Lower lobe of right lung (tissue), 2 donors: ENCODE measurements at regions not wholly inside any gene's neighbourhood (a gene's known extent, or its start where the extent isn't known, plus 50 kb on each side); places are given as distances from the start of the nearest gene placed in this dataset.

ENCODE experiments used
- ATAC-seq, 2 donors: fragments of 200-7000 bp; cut with Tn5 transposase; one replicate each; pipeline ENCODE4 v1.9.1; 2020 to 2022; ENCODE audit warnings: mild to moderate bottlenecking in 2 of 2, moderate library complexity in 2 of 2
- DNase-seq: peaks from one replicate; pipeline ENCODE4 v3.0.0-alpha.2; 2020
- H3K27ac ChIP-seq: fragments of 200-600 bp; one replicate; pipeline ENCODE4 v1.8.0; 2022
- H3K27me3 ChIP-seq: fragments of 200-600 bp; one replicate; pipeline ENCODE4 v1.8.0; 2022; ENCODE audit warnings: low read depth
- H3K36me3 ChIP-seq: fragments of 200-600 bp; one replicate; pipeline ENCODE4 v1.8.0; 2022; ENCODE audit warnings: mild to moderate bottlenecking
- H3K4me1 ChIP-seq: fragments of 200-600 bp; one replicate; pipeline ENCODE4 v1.8.0; 2022
- H3K4me3 ChIP-seq: fragments of 200-600 bp; one replicate; pipeline ENCODE4 v1.8.0; 2022; ENCODE audit warnings: mild to moderate bottlenecking
- H3K9me3 ChIP-seq: fragments of 200-600 bp; one replicate; pipeline ENCODE4 v1.8.0; 2022
- CTCF ChIP-seq: fragments of 200-600 bp; IDR thresholded peaks from one replicate; pipeline ENCODE4 v1.8.0; 2022; ENCODE audit warnings: antibody characterized with exemption, mild to moderate bottlenecking
- intact Hi-C: fragments of 100-400 bp; cut with DNase I; formaldehyde crosslinking; loops from one replicate; pipeline ENCODE4 v1.11.0; 2022
- donor health status: DM: no; HTN: yes; CAD: no; lungs with severe emphysema.

GRCh38 chr7:46162609-46163008 lies 241.5 kb upstream of the IGFBP3 start:
- intact Hi-C loops = no loop called here
- no peak for TF ChIP-seq CTCF
- Histone ChIP-seq H3K27me3 (no peaks in the 10 kb centered on the region), H3K4me1 (no peaks in the 10 kb centered on the region), H3K9me3 (no peaks in the 10 kb centered on the region), H3K4me3 (no peak overlapping the region), H3K36me3 (no peaks in the 10 kb centered on the region), H3K27ac (no peak overlapping the region)
- DNase-seq (no peak), ATAC-seq (peak; percentile 36 to 68)

DNA sequence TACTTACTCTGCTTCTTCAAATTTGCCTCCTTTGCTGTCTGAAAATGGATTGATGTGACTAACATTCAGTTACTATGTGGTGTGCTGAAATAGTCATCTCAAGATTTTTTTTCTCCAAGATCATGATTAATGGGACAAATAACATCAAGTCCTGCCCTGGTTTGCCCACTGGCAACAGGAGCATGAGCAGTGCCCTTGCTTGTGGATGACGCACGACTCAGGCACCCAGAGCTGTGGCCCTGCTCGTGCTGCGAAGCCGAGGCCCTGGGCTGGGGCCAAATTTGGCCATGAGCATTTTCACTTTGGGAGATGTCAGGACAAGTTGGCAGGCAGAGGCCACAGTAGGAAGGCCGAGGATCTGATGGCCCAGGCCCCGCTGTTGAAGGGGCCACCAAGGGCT lies 239.8 kb upstream of the IGFBP3 start:
- DNase-seq = no peak
- ATAC-seq = no peak
- Histone ChIP-seq H3K27ac (no peak overlapping the region), H3K4me1 (no peaks in the 10 kb centered on the region), H3K4me3 (no peak overlapping the region), H3K9me3 (no peaks in the 10 kb centered on the region), H3K27me3 (no peaks in the 10 kb centered on the region), H3K36me3 (no peaks in the 10 kb centered on the region)
- TF ChIP-seq CTCF = no peak
- intact Hi-C loops = no loop called here

- no peaks in the 10 kb centered on the region for H3K4me1 ChIP-seq
- intact Hi-C loops = no loop called here
- no peak overlapping the region for H3K4me3 ChIP-seq
- ATAC-seq = no peak
- no peak for TF ChIP-seq CTCF
- H3K27ac ChIP-seq = no peak overlapping the region
- no peaks in the 10 kb centered on the region for H3K9me3 ChIP-seq
- H3K36me3 ChIP-seq = no peaks in the 10 kb centered on the region
- no peak for DNase-seq
- no peaks in the 10 kb centered on the region for H3K27me3 ChIP-seq
Measured at GRCh38 chr7:46157931-46158330, 236.9 kb upstream of the IGFBP3 start.

DNA sequence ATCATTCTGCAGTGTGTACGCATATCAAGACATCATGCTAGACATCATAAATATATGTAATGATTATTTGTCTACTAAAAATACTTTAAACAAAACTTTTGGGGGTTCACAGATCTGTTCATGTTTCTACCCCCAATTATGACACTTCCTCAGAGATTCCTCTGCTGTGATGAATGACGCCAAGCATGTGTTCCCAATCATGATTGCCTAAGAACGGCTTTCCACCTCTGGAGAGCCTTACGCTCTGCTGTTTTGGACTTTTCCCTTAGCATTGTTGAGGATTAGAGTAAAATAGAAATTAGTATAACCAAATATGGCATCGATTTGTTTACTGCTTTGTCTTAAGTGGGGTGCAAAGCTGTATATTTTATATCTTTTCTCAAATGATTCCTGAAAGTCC lies 236.3 kb upstream of the IGFBP3 start:
- intact Hi-C loops = no loop called here
- ATAC-seq (no peak), DNase-seq (no peak)
- no peak for TF ChIP-seq CTCF
- Histone ChIP-seq H3K27me3 (no peaks in the 10 kb centered on the region), H3K4me1 (no peaks in the 10 kb centered on the region), H3K27ac (no peak overlapping the region), H3K9me3 (no peaks in the 10 kb centered on the region), H3K36me3 (no peaks in the 10 kb centered on the region), H3K4me3 (no peak overlapping the region)

GRCh38 chr7:46156853-46157252 lies 235.8 kb upstream of the IGFBP3 start:
- Histone ChIP-seq H3K4me1 (no peaks in the 10 kb centered on the region), H3K36me3 (no peaks in the 10 kb centered on the region), H3K27me3 (no peaks in the 10 kb centered on the region), H3K27ac (no peak overlapping the region), H3K9me3 (no peaks in the 10 kb centered on the region), H3K4me3 (no peak overlapping the region)
- intact Hi-C loops = no loop called here
- ATAC-seq = no peak
- TF ChIP-seq CTCF = no peak
- no peak for DNase-seq

- DNase-seq = no peak
- no peaks in the 10 kb centered on the region for H3K36me3 ChIP-seq
- no peak overlapping the region for H3K4me3 ChIP-seq
- H3K27me3 ChIP-seq = no peaks in the 10 kb centered on the region
- TF ChIP-seq CTCF = no peak
- intact Hi-C loops = no loop called here
- no peak overlapping the region for H3K27ac ChIP-seq
- no peaks in the 10 kb centered on the region for H3K4me1 ChIP-seq
- ATAC-seq = no peak
- no peaks in the 10 kb centered on the region for H3K9me3 ChIP-seq
Measured at GRCh38 chr7:46156086-46156485, 235.0 kb upstream of the IGFBP3 start.
